Parathyroid adenoma (tissue), 2 donors: ENCODE measurements at regions not wholly inside any gene's neighbourhood (a gene's known extent, or its start where the extent isn't known, plus 50 kb on each side); places are given as distances from the start of the nearest gene placed in this dataset.

ENCODE experiments used
- H2AFZ ChIP-seq: fragments of 300-600 bp; sonication (generic); one replicate; pipeline ENCODE4 v1.7.0; 2017; ENCODE audit warnings: antibody characterized with exemption, mild to moderate bottlenecking
- H3K27ac ChIP-seq: fragments of 300-600 bp; sonication (generic); one replicate; pipeline ENCODE4 v1.7.0; 2017
- H3K27me3 ChIP-seq: fragments of 300-600 bp; sonication (generic); one replicate; pipeline ENCODE4 v1.7.0; 2017; ENCODE audit warnings: low read length; ENCODE audit not compliant: control insufficient read depth, insufficient read depth
- H3K36me3 ChIP-seq: fragments of 300-600 bp; sonication (generic); one replicate; pipeline ENCODE4 v1.7.0; 2017; ENCODE audit warnings: low read length; ENCODE audit not compliant: control insufficient read depth, insufficient read depth
- H3K4me1 ChIP-seq: fragments of 300-600 bp; sonication (generic); one replicate; pipeline ENCODE4 v1.7.0; 2017; ENCODE audit warnings: control low read depth
- H3K4me2 ChIP-seq: fragments of 300-600 bp; sonication (generic); one replicate; pipeline ENCODE4 v1.7.0; 2017; ENCODE audit warnings: low read length
- H3K4me3 ChIP-seq: fragments of 300-600 bp; sonication (generic); one replicate; pipeline ENCODE4 v1.7.0; 2017; ENCODE audit warnings: low read depth, low read length
- H3K79me2 ChIP-seq: fragments of 300-600 bp; sonication (generic); one replicate; pipeline ENCODE4 v1.7.0; 2017; ENCODE audit warnings: control low read depth
- H3K9ac ChIP-seq: fragments of 300-600 bp; sonication (generic); one replicate; pipeline ENCODE4 v1.7.0; 2017; ENCODE audit warnings: mild to moderate bottlenecking
- H3K9me3 ChIP-seq: fragments of 300-600 bp; sonication (generic); one replicate; pipeline ENCODE4 v1.7.0; 2017; ENCODE audit warnings: low read length; ENCODE audit not compliant: control insufficient read depth
- CTCF ChIP-seq: fragments of 300-600 bp; sonication (generic); IDR thresholded peaks from one replicate; pipeline ENCODE4 v1.7.0; 2017; ENCODE audit warnings: antibody characterized with exemption, mild to moderate bottlenecking
- donor health status: primary hyperparathyroidism.

DNA sequence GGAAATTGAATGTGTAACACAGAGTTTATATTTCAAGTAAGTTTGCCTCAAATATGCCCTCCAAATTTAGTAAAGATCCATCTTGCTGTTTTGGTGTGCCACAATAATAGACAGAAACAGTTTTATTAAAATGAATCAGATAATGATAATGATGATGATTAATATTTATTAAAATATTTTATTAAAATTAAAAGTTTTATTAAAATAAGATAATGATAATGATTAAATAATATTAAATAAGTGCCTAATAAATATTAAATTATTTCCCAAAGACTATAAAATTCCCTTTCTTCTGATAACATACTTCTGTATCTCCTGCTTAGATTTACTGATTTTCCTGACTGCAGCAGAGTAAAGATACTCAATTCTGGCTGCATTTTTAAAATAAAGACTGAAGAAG is 134.5 kb downstream of the PRDM13 start:
- Histone ChIP-seq H3K79me2 (no peaks in the 10 kb centered on the region), H3K9ac (no peak overlapping the region), H3K36me3 (no peaks in the 10 kb centered on the region), H3K4me2 (no peak overlapping the region), H3K4me1 (no peaks in the 10 kb centered on the region), H3K4me3 (no peak overlapping the region), H3K27me3 (no peaks in the 10 kb centered on the region), H3K9me3 (no peaks in the 10 kb centered on the region), H3K27ac (no peak overlapping the region), H2AFZ (no peak overlapping the region)
- TF ChIP-seq CTCF = no peak

DNA sequence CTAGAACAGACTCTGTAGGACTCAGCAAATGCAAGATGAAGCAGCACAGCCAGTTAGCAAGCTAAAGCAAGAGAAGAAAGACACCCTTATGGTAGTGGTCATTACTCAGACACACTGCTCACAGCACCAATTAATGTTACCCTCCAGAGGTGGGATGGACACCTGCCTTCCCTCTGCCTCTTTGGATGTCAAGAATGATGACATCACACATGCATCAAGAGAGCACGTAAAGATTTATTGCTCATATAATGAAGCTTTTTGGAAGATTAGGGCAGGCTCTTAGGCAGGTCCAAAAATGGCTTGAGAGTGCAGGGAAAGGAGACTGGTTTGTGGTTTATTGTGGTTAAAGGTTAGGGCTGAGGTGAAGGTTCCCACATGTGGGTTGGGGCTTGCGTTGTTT is 137.0 kb downstream of the PRDM13 start:
- no peak overlapping the region for H2AFZ ChIP-seq
- H3K79me2 ChIP-seq = no peaks in the 10 kb centered on the region
- no peaks in the 10 kb centered on the region for H3K36me3 ChIP-seq
- H3K9me3 ChIP-seq = no peaks in the 10 kb centered on the region
- no peak overlapping the region for H3K4me2 ChIP-seq
- H3K4me3 ChIP-seq = no peak overlapping the region
- no peak overlapping the region for H3K27ac ChIP-seq
- no peaks in the 10 kb centered on the region for H3K4me1 ChIP-seq
- H3K9ac ChIP-seq = no peak overlapping the region
- no peaks in the 10 kb centered on the region for H3K27me3 ChIP-seq
- TF ChIP-seq CTCF = no peak

DNA sequence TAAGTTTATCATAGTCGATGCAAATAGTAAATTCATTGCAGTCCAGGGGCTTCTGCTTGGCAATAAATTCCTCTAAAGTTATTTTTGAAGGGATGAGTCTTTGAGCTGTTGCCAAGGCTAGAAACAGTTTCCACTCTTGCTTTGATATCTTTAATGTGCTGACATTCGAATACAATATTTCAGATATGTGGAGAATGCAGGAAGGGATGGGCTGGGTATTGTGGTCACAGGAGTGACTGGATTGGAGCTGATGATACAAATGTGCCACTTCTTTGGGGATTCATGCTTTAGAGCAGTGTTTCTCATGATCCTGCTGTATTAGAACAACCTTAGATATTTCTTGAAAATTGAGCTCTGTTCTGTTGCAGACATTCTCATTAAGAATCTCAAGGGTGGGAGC is 139.0 kb downstream of the PRDM13 start:
- Histone ChIP-seq H3K4me3 (no peak overlapping the region), H3K27me3 (no peaks in the 10 kb centered on the region), H3K4me2 (no peak overlapping the region), H3K79me2 (no peaks in the 10 kb centered on the region), H3K4me1 (no peaks in the 10 kb centered on the region), H2AFZ (no peak overlapping the region), H3K36me3 (no peaks in the 10 kb centered on the region), H3K9ac (no peak overlapping the region), H3K9me3 (no peaks in the 10 kb centered on the region), H3K27ac (no peak overlapping the region)
- TF ChIP-seq CTCF = no peak

DNA sequence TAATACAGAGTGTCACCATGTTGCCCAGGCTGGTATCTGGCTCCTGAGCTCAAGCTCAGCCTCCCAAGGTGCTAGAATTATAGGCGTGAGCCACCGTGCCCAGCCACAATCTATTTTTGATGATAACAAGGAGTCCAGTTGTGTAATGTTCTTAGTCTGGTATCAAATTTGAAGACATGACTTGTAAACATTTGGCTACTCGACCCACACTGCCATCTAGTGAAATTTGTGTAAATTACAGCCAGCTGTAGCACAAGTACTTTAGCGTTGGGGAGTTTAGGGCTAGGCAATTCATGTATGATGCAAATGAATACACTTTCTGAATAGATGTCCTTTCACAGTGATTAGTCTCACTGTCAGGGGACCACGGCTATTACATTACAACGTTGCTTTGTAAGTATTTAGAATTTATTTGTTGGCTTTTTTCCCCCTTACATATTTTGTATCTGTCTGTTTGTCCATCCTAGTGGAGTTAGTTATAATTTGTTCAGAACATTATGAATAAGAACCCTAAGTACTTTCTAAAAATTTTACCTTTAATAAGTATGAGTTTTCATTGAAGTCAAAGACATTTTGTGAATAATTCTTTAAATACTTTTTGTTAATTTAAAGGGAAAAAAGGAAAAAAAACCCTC is 139.7 kb downstream of the PRDM13 start:
- Histone ChIP-seq H3K4me1 (no peaks in the 10 kb centered on the region), H3K4me2 (no peak overlapping the region), H3K9ac (no peak overlapping the region), H3K27ac (no peak overlapping the region), H2AFZ (no peak overlapping the region), H3K9me3 (no peaks in the 10 kb centered on the region), H3K36me3 (no peaks in the 10 kb centered on the region), H3K4me3 (no peak overlapping the region), H3K79me2 (no peaks in the 10 kb centered on the region), H3K27me3 (no peaks in the 10 kb centered on the region)
- peak; percentile 86 for TF ChIP-seq CTCF

DNA sequence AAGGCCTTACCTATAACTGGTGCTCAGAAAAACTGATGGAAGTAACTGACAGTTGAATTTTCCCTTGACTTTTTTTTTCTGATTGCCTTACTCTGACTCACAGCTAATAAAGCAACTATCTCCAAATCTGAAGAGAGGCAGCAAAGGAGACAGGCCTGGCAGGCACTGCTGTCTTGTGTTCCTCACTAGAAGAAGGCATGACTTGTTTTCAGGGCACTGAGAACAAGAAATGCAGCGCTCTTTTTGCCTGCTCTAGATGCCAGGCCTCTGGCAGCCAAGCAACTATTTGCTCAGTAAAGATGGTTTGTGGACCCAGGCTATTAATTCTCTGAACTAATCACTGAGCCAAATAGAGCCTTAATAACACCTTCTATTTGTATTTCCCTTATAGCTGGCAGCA is 155.1 kb downstream of the PRDM13 start:
- no peaks in the 10 kb centered on the region for H3K9me3 ChIP-seq
- no peak for TF ChIP-seq CTCF
- no peaks in the 10 kb centered on the region for H3K36me3 ChIP-seq
- H3K27ac ChIP-seq = no peak overlapping the region
- H3K4me2 ChIP-seq = no peak overlapping the region
- H3K79me2 ChIP-seq = no peaks in the 10 kb centered on the region
- H2AFZ ChIP-seq = no peak overlapping the region
- no peaks in the 10 kb centered on the region for H3K27me3 ChIP-seq
- H3K4me1 ChIP-seq = no peaks in the 10 kb centered on the region
- H3K9ac ChIP-seq = no peak overlapping the region
- H3K4me3 ChIP-seq = no peak overlapping the region
